ENCODE measurements at regions not wholly inside any gene's neighbourhood (a gene's known extent, or its start where the extent isn't known, plus 50 kb on each side); places are given as distances from the start of the nearest gene placed in this dataset.

- Histone ChIP-seq H3F3A (ENCODE audit: low read length, unreplicated experiment) (no peaks in the 10 kb centered on the region), H3K9ac (ENCODE audit: low read length) (no peak overlapping the region), H4K20me1 (ENCODE audit: low read length) (no peaks in the 10 kb centered on the region), H3K4me2 (ENCODE audit: low read length) (no peak overlapping the region), H3K4me3 (ENCODE audit: low read length) (no peak overlapping the region), H3K79me2 (ENCODE audit: low read length) (no peaks in the 10 kb centered on the region), H3K36me3 (ENCODE audit: low read depth, low read length) (no peaks in the 10 kb centered on the region), H3K4me1 (ENCODE audit: insufficient read depth, low read length) (peaks cover 21% of the 10 kb centered on the region), H3K27ac (ENCODE audit: low read length) (no peak overlapping the region), H2AFZ (ENCODE audit: low read length) (no peak overlapping the region), H3K9me2 (replicated peaks; ENCODE audit: low read length) (no peaks in the 10 kb centered on the region), H3K9me3 (ENCODE audit: low read length) (no peaks in the 10 kb centered on the region), H3K27me3 (ENCODE audit: low read length) (no peaks in the 10 kb centered on the region)
- ChIA-PET CTCF (interaction anchor here (1.0 kb wide), 1 partner anchor 19 kb away, joined by 3 read pairs; no protein-coding TSS in a partner anchor), POLR2A (ENCODE audit: unreplicated experiment) (no interaction called here)
- no TSS peak for BruUV-seq (replicated peaks)
- intact Hi-C loops (cut with micrococcal nuclease), result loop anchor here (2.0 kb wide), 1 partner anchor 16 kb away; no protein-coding TSS in a partner anchor
- DNase-seq (no peak), ATAC-seq (0 out of 2 replicates have a peak, but pooled peaks have one; percentile 27)
- no peak for TF ChIP-seq CTCF (conservative IDR thresholded peaks at IDR 0.05; ENCODE audit: low read depth, low read length)
- no peak for TF ChIP-seq EZH2 (IDR thresholded peaks at IDR 0.05; ENCODE audit: low read length, unreplicated experiment)
These were observed 62.0 kb upstream of the SPTLC3 start for GRCh38 chr20:12946789-12947188.

GRCh38 chr20:12947691-12948090, 61.1 kb upstream of the SPTLC3 start:
- ATAC-seq, result peak; percentile 92

More at GRCh38 chr20:12947691-12948090, 61.1 kb upstream of the SPTLC3 start:
- H3K9ac ChIP-seq (ENCODE audit: low read length), result no peak overlapping the region
- peak; percentile 51 for DNase-seq
- H3K4me3 ChIP-seq (ENCODE audit: low read length), result no peak overlapping the region
- H3K4me1 ChIP-seq (ENCODE audit: insufficient read depth, low read length), result peaks cover 21% of the 10 kb centered on the region
- H3K9me2 ChIP-seq (replicated peaks; ENCODE audit: low read length), result no peaks in the 10 kb centered on the region
- no peaks in the 10 kb centered on the region for H3K9me3 ChIP-seq (ENCODE audit: low read length)
- TF ChIP-seq EZH2 (IDR thresholded peaks at IDR 0.05; ENCODE audit: low read length, unreplicated experiment) (no peak), EZH2phosphoT487 (IDR thresholded peaks at IDR 0.05; ENCODE audit: borderline replicate concordance, low read length) (no peak), CTCF (conservative IDR thresholded peaks at IDR 0.05; ENCODE audit: low read depth, low read length) (no peak)
- POLR2A ChIA-PET (ENCODE audit: unreplicated experiment), result interaction anchor here (0.5 kb wide), 1 partner anchor 120 kb away, joined by 6 read pairs; no protein-coding TSS in a partner anchor
- no peak overlapping the region for H3K27ac ChIP-seq (ENCODE audit: low read length)
- no peaks in the 10 kb centered on the region for H4K20me1 ChIP-seq (ENCODE audit: low read length)
- peak overlapping the region; percentile 22; the same call in 1 of the 2 replicates for H3K4me2 ChIP-seq (ENCODE audit: low read length)
- H3F3A ChIP-seq (ENCODE audit: low read length, unreplicated experiment), result no peaks in the 10 kb centered on the region
- H3K79me2 ChIP-seq (ENCODE audit: low read length), result no peaks in the 10 kb centered on the region
- H2AFZ ChIP-seq (ENCODE audit: low read length), result no peak overlapping the region
- BruUV-seq (replicated peaks), result no TSS peak
- no peaks in the 10 kb centered on the region for H3K36me3 ChIP-seq (ENCODE audit: low read depth, low read length)
- CTCF ChIA-PET, result no interaction called here
- intact Hi-C loops (cut with micrococcal nuclease), result loop anchor here (2.0 kb wide), 1 partner anchor 15 kb away; no protein-coding TSS in a partner anchor
- no peaks in the 10 kb centered on the region for H3K27me3 ChIP-seq (ENCODE audit: low read length)

Measured in PC-3 (cell line).